Hepatocyte (in vitro differentiated cells): ENCODE measurements at regions not wholly inside any gene's neighbourhood (a gene's known extent, or its start where the extent isn't known, plus 50 kb on each side); places are given as distances from the start of the nearest gene placed in this dataset.

Source experiments
- CTCF ChIP-seq: fragments of 200-600 bp; sonication (generic); IDR thresholded peaks from 2 replicates; pipeline ENCODE4 v1.5.1; 2016; ENCODE audit warnings: antibody characterized with exemption, mild to moderate bottlenecking; ENCODE audit not compliant: poor library complexity
- EZH2 ChIP-seq: fragments of 200-600 bp; sonication (generic); IDR thresholded peaks from 2 replicates; pipeline ENCODE4 v1.6.1; 2016; ENCODE audit warnings: antibody characterized with exemption, mild to moderate bottlenecking, borderline replicate concordance
- EZH2phosphoT487 ChIP-seq: fragments of 200-600 bp; sonication (generic); IDR thresholded peaks from one replicate; pipeline ENCODE4 v1.6.1; 2018; ENCODE audit warnings: antibody characterized with exemption, mild to moderate bottlenecking, low read depth, moderate library complexity; ENCODE audit not compliant: unreplicated experiment, severe bottlenecking

DNA sequence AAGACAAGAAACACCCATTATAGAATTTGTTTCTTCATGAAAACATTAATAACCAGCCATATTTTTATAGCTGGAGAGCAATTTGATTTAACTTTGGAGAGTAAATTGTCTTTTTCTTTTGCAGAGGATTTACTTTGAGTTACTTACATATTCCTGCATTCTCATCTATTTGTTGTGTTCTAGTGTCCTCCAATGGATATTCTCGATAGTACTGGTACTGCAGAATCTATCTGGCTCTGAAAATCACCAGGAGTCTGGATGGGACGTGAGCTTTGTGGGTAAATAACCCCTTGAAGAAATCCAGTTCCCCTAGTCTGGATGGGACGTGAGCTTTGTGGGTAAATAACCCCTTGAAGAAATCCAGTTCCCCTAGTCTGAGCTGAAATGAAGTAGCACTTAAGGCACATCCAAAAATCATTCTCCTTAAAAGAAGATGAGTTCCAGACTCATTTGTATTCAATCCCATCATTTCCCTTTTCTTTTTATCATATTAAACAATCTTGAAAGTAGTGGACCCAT is 294.1 kb upstream of the UBE2E2 start:
- TF ChIP-seq CTCF, result peak; percentile 44
- TF ChIP-seq EZH2, result no peak
- no peak for TF ChIP-seq EZH2phosphoT487
